Suprapubic skin (tissue), 3 donors: ENCODE measurements at regions not wholly inside any gene's neighbourhood (a gene's known extent, or its start where the extent isn't known, plus 50 kb on each side); places are given as distances from the start of the nearest gene placed in this dataset.

Experiments
- POLR2A ChIP-seq, 2 donors: fragments of 450-650 bp; IDR thresholded peaks; one replicate each; pipeline ENCODE4 v1.6.1; 2017; ENCODE audit warnings: antibody characterized with exemption in 2 of 2, mild to moderate bottlenecking in 2 of 2, moderate library complexity in 2 of 2
- TF ChIP-seq, protein P1 (sequence below), 2 donors: fragments of 200-600 bp in 1 of 2; fragments of 450-650 bp in 1 of 2; sonication (generic) in 1 of 2; IDR thresholded peaks; one replicate each; pipeline ENCODE4 v1.5.1; 2016 to 2019; ENCODE audit warnings: antibody characterized with exemption in 2 of 2, mild to moderate bottlenecking in 1 of 2, moderate library complexity in 1 of 2

DNA sequence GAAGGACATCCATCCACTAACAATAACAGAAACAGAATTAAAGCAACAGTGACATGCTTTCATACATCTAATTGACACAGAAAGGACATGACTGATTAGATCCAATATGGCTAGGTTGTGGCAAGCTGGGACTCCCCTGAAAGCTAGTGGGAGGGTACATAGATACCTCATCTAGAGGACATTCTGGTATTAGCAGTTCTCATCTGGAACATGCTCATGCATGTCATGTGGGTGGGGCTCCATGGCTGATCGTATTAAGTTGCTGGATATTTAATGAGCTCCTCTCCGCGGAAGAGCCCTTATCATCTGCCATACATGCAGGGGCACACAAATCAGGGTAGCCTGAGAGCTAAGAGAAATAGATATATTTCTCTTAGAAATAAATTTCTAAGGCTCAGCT is 358.9 kb downstream of the ICE1 start:
- TF ChIP-seq, protein P1, sequence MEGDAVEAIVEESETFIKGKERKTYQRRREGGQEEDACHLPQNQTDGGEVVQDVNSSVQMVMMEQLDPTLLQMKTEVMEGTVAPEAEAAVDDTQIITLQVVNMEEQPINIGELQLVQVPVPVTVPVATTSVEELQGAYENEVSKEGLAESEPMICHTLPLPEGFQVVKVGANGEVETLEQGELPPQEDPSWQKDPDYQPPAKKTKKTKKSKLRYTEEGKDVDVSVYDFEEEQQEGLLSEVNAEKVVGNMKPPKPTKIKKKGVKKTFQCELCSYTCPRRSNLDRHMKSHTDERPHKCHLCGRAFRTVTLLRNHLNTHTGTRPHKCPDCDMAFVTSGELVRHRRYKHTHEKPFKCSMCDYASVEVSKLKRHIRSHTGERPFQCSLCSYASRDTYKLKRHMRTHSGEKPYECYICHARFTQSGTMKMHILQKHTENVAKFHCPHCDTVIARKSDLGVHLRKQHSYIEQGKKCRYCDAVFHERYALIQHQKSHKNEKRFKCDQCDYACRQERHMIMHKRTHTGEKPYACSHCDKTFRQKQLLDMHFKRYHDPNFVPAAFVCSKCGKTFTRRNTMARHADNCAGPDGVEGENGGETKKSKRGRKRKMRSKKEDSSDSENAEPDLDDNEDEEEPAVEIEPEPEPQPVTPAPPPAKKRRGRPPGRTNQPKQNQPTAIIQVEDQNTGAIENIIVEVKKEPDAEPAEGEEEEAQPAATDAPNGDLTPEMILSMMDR (IDR thresholded peaks at IDR 0.05) = no peak
- no peak for TF ChIP-seq POLR2A (IDR thresholded peaks at IDR 0.05)
